Left cardiac atrium (tissue), 4 donors: ENCODE measurements at regions not wholly inside any gene's neighbourhood (a gene's known extent, or its start where the extent isn't known, plus 50 kb on each side); places are given as distances from the start of the nearest gene placed in this dataset.

Experiments used
- ATAC-seq, 2 donors: fragments of 200-7000 bp; cut with Tn5 transposase; one replicate each; pipeline ENCODE4 v1.9.1; 2020; ENCODE audit warnings: mild to moderate bottlenecking in 2 of 2, moderate library complexity in 2 of 2
- DNase-seq: peaks from one replicate; pipeline ENCODE4 v3.0.0-alpha.2; 2020
- intact Hi-C, 2 donors: fragments of 100-400 bp; cut with DNase I; formaldehyde crosslinking; loops; one replicate each; pipeline versions ENCODE4 v1.14.1 to v1.15.1; 2022 to 2023
- donor health status: DM: no; HTN: yes; CAD: no.
- donor health status: DM: no; HTN: yes; CAD: no; lungs with severe emphysema.
- donor health status: DM: yes; HTN: yes; CAD: no.
- donor health status: Dilated cardiomyopathy.

GRCh38 chr2:59884166-59884565 is 669.3 kb downstream of the BCL11A start:
- intact Hi-C loops = no loop called here
- ATAC-seq = no peak
- DNase-seq = no peak

GRCh38 chr2:59882822-59883221 is 670.6 kb downstream of the BCL11A start:
- no peak for DNase-seq
- ATAC-seq = no peak
- intact Hi-C loops = no loop called here

GRCh38 chr2:59882279-59882678 is 671.2 kb downstream of the BCL11A start:
- ATAC-seq (no peak), DNase-seq (no peak)
- intact Hi-C loops = no loop called here

GRCh38 chr2:59881218-59881617 is 672.2 kb downstream of the BCL11A start:
- intact Hi-C loops = no loop called here
- DNase-seq (no peak), ATAC-seq (no peak)

GRCh38 chr2:59879700-59880131 is 673.7 kb downstream of the BCL11A start:
- no peak for ATAC-seq
- no peak for DNase-seq
- intact Hi-C loops = no loop called here

GRCh38 chr2:59875836-59876235 is 677.6 kb downstream of the BCL11A start:
- ATAC-seq (no peak), DNase-seq (no peak)
- intact Hi-C loops = no loop called here

- DNase-seq (no peak), ATAC-seq (no peak)
- intact Hi-C loops = no loop called here
Measured at GRCh38 chr2:59874971-59875755, 678.3 kb downstream of the BCL11A start.

- ATAC-seq = no peak
- intact Hi-C loops = no loop called here
- no peak for DNase-seq
Measured at GRCh38 chr2:59874361-59874760, 679.1 kb downstream of the BCL11A start.

GRCh38 chr2:59871830-59872229 is 681.6 kb downstream of the BCL11A start:
- intact Hi-C loops = no loop called here
- DNase-seq (no peak), ATAC-seq (no peak)

GRCh38 chr2:59868981-59869380 is 684.5 kb downstream of the BCL11A start:
- intact Hi-C loops = no loop called here
- ATAC-seq (no peak), DNase-seq (no peak)

- ATAC-seq (no peak), DNase-seq (no peak)
- intact Hi-C loops = no loop called here
Measured at GRCh38 chr2:59866436-59866835, 687.0 kb downstream of the BCL11A start.

GRCh38 chr2:59858540-59858939 is 694.9 kb downstream of the BCL11A start:
- intact Hi-C loops = no loop called here
- ATAC-seq = no peak
- DNase-seq = no peak

- DNase-seq (no peak), ATAC-seq (no peak)
- intact Hi-C loops = no loop called here
Measured at GRCh38 chr2:59857109-59857508, 696.3 kb downstream of the BCL11A start.

GRCh38 chr2:59856391-59856790 is 697.1 kb downstream of the BCL11A start:
- ATAC-seq (no peak), DNase-seq (no peak)
- intact Hi-C loops = no loop called here

GRCh38 chr2:59853032-59853431 is 700.4 kb downstream of the BCL11A start:
- DNase-seq = no peak
- intact Hi-C loops = no loop called here
- no peak for ATAC-seq

GRCh38 chr2:59851836-59852475 is 701.5 kb downstream of the BCL11A start:
- intact Hi-C loops = no loop called here
- DNase-seq (no peak), ATAC-seq (no peak)

GRCh38 chr2:59850554-59850953 is 702.9 kb downstream of the BCL11A start:
- ATAC-seq = no peak
- intact Hi-C loops = no loop called here
- no peak for DNase-seq

GRCh38 chr2:59833941-59834340 is 719.5 kb downstream of the BCL11A start:
- DNase-seq = no peak
- no peak for ATAC-seq
- intact Hi-C loops = no loop called here

- ATAC-seq (no peak), DNase-seq (no peak)
- intact Hi-C loops = no loop called here
Measured at GRCh38 chr2:59830601-59831000, 722.9 kb downstream of the BCL11A start.

- intact Hi-C loops = no loop called here
- ATAC-seq = no peak
Measured at GRCh38 chr2:59827677-59828076, 725.8 kb downstream of the BCL11A start.

GRCh38 chr2:59826177-59826576 is 727.3 kb downstream of the BCL11A start:
- intact Hi-C loops = no loop called here
- ATAC-seq (no peak), DNase-seq (no peak)

More at GRCh38 chr2:59827677-59828076, 725.8 kb downstream of the BCL11A start:
- DNase-seq = no peak
